ENCODE measurements at regions not wholly inside any gene's neighbourhood (a gene's known extent, or its start where the extent isn't known, plus 50 kb on each side); places are given as distances from the start of the nearest gene placed in this dataset.
"Not testable (repeated sequence)": the region's sequence is repeated elsewhere in the genome, so short reads cannot be mapped to it uniquely, and the experiment has no call there.

GRCh38 chr19:56912401-56913112 lies 72.0 kb upstream of the PEG3 start:
- no peak for FAIRE-seq
- POLR2A ChIA-PET: no interaction called here

GRCh38 chr19:56913113-56913455 lies 72.6 kb upstream of the PEG3 start:
- BruUV-seq (replicated peaks); H3K4me1 ChIP-seq (replicated peaks in 1 of 2; ENCODE audit: control insufficient read depth in 2 of 2, insufficient read depth in 2 of 2, low read length in 2 of 2); H4K20me1 ChIP-seq (replicated peaks; ENCODE audit: control insufficient read depth, insufficient read depth, low read length); H3K79me2 ChIP-seq (ENCODE audit: control insufficient read depth, insufficient read depth, low read length); ATAC-seq; H2AFZ ChIP-seq (ENCODE audit: low read depth, low read length); H3K9me1 ChIP-seq (ENCODE audit: control insufficient read depth, insufficient read depth, low read length); POLR2A ChIA-PET; in situ Hi-C loops (cut with MboI); FAIRE-seq; H3K36me3 ChIP-seq (ENCODE audit: control insufficient read depth, insufficient read depth, low read length); H3K27ac ChIP-seq (ENCODE audit: extremely low read depth, low read depth, low read length); H3K9ac ChIP-seq (ENCODE audit: insufficient read depth in 1 of 2, low read depth in 2 of 2, low read length in 2 of 2); DNase-seq (ENCODE audit: extremely low read depth in 1 of 4, low spot score in 3 of 4); H3K4me2 ChIP-seq (ENCODE audit: insufficient read depth, low read length); H3K9me3 ChIP-seq (replicated peaks; ENCODE audit: control insufficient read depth, insufficient read depth, low read depth, low read length); H3K4me3 ChIP-seq; CTCF ChIA-PET (ENCODE audit: low intra/inter-chr PET ratio); intact Hi-C loops (cut with micrococcal nuclease); H3K27me3 ChIP-seq (ENCODE audit: control insufficient read depth in 2 of 2, insufficient read depth in 2 of 2, low read length in 2 of 2): not testable (repeated sequence)
- WGBS (ENCODE audit: insufficient coverage, low coverage, missing lambda C conversion rate): 3% methylated on average over 4 of the region's 4 CpGs

More at GRCh38 chr19:56912401-56913112, 72.0 kb upstream of the PEG3 start:
- TF ChIP-seq TRIM24 (IDR thresholded peaks at IDR 0.05): no peak
- no peak for TF ChIP-seq TAF1 (IDR thresholded peaks at IDR 0.05; ENCODE audit: control insufficient read depth, extremely low read depth, insufficient read depth, low read length, severe bottlenecking)
- no peak for TF ChIP-seq ZBTB1 (CRISPR knock-in tag; IDR thresholded peaks at IDR 0.05; ENCODE audit: borderline replicate concordance, low read depth)
- TF ChIP-seq BCL6 (CRISPR knock-in tag; IDR thresholded peaks at IDR 0.05): no peak
- in situ Hi-C loops (cut with MboI): no loop called here
- Histone ChIP-seq H3K4me1 (replicated peaks in 1 of 2; ENCODE audit: control insufficient read depth in 2 of 2, insufficient read depth in 2 of 2, low read length in 2 of 2) (no peaks in the 10 kb centered on the region), H3K79me2 (ENCODE audit: control insufficient read depth, insufficient read depth, low read length) (no peaks in the 10 kb centered on the region), H3K9me3 (replicated peaks; ENCODE audit: control insufficient read depth, insufficient read depth, low read depth, low read length) (no peaks in the 10 kb centered on the region), H3K36me3 (ENCODE audit: control insufficient read depth, insufficient read depth, low read length) (no peaks in the 10 kb centered on the region), H3K9ac (ENCODE audit: insufficient read depth in 1 of 2, low read depth in 2 of 2, low read length in 2 of 2) (no peak overlapping the region), H3K4me3 (no peak overlapping the region), H3K27ac (ENCODE audit: extremely low read depth, low read depth, low read length) (no peak overlapping the region), H4K20me1 (replicated peaks; ENCODE audit: control insufficient read depth, insufficient read depth, low read length) (no peaks in the 10 kb centered on the region), H2AFZ (ENCODE audit: low read depth, low read length) (no peak overlapping the region), H3K9me1 (ENCODE audit: control insufficient read depth, insufficient read depth, low read length) (no peaks in the 10 kb centered on the region), H3K4me2 (ENCODE audit: insufficient read depth, low read length) (no peak overlapping the region), H3K27me3 (ENCODE audit: control insufficient read depth in 2 of 2, insufficient read depth in 2 of 2, low read length in 2 of 2) (no peaks in the 10 kb centered on the region)
- no peak for ATAC-seq
- 0% methylated on average over 10 of the region's 10 CpGs for WGBS (ENCODE audit: insufficient coverage, low coverage, missing lambda C conversion rate)
- BruUV-seq (replicated peaks): no TSS peak
- CTCF ChIA-PET (ENCODE audit: low intra/inter-chr PET ratio): no interaction called here
- intact Hi-C loops (cut with micrococcal nuclease): no loop called here
- no peak for DNase-seq (ENCODE audit: extremely low read depth in 1 of 4, low spot score in 3 of 4)

Data from K562 (cell line).